GM21447 (cell line): ENCODE measurements at regions not wholly inside any gene's neighbourhood (a gene's known extent, or its start where the extent isn't known, plus 50 kb on each side); places are given as distances from the start of the nearest gene placed in this dataset.

Source experiments
- ATAC-seq: cut with Tn5 transposase; IDR thresholded peaks from one replicate; pipeline ENCODE4 v1.9.1; 2021; ENCODE audit not compliant: unreplicated experiment

DNA sequence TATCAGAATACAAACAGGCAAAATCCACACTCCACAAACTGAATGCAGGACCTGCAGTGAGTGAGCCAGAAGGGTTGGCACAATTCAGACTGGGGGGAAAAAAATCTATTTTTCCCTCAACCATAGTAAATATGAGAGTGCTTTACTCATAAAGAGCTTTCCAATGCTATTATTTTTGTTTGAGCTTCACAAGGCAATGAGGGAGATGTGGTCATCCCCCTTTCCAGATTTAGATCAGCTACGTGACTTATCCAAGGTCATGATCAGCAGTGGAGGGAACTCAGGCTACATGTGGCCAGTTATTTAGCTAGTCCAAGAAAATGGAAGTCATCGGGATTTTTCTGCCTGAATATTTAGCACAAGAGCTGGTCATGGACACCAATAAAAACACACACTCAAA, 120.4 kb upstream of the KLF7 start:
- ATAC-seq: peak; percentile 27

DNA sequence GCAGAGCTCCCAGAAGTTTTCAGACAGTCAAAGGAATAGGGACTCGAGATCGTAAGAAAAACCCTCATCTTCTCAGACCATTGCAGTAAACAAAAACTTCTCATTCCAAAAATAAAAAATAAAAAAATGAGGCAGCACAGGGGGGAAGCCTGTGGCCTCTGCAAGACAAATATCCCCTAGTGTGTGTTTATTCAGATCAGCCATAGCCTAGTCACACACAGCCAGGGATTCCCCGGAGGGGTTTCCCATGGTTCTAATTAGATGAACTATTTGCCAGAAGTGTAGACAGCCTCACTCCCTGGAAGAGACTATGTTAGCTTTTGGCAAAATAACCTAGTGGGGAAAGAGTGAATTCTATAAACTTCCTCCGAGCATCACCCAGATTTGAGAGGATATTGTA, 122.9 kb upstream of the KLF7 start:
- peak; percentile 36 for ATAC-seq

- ATAC-seq: no peak
These were observed 123.7 kb upstream of the KLF7 start for GRCh38 chr2:207289295-207290018.

GRCh38 chr2:207290833-207291624, 125.3 kb upstream of the KLF7 start:
- ATAC-seq: peak; percentile 28

- ATAC-seq: peak; percentile 39
These were observed 126.0 kb upstream of the KLF7 start for GRCh38 chr2:207291625-207292252.

DNA sequence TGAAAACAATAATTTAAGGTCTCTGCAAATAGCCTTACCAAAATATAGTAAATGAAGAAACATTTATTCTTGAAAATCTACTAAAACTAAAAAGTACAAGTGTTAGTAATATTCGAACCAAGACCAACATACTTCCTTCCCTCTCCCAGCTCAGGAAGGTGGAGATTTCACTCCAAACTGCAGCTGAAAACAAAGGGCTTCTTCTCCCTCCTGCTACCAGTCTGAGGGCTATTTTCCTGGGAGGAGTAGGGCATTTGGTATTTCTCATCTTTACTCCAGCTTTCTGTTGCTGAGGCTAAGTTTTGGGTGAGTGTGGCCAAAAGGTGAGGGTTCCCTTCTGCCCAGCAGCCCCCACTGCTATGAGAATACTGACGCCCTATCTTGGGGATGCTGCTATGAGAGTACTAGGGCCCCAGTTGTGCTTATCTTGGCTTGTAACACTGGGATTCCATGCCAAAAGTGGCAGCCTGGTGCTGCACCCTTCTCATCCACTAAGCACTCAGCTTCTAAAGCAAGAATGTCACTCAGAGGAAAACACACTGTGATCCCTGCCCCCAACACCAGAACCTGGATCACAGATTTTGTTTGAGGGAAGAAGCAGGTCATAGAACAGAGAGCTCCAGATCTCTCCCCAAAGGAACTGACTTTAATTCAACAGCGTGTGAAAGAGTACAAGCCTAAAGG, 130.7 kb upstream of the KLF7 start:
- no peak for ATAC-seq

- ATAC-seq: no peak
These were observed 135.1 kb upstream of the KLF7 start for GRCh38 chr2:207300817-207301216.

DNA sequence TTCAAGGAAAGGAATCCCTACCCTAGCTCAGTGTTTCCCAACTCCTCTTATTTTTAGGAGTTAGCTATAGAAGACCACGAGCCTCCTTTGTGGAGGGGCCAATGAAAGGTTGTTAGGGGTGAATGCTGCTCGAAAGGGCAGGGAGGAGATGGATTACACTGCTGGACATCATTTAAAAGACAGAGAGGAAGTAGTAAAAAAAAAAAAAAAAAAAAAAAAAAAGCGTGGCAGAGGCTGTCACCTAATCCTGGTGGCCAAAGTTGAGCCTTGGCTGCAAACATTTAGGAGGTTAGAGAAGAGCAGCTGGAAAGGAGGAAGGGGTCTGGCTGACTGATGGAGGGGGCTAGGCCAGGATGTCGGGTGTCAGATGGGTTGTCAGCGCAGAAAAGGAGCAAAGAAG, 139.0 kb upstream of the KLF7 start:
- no peak for ATAC-seq

- no peak for ATAC-seq
These were observed 142.9 kb upstream of the KLF7 start for GRCh38 chr2:207308519-207309224.

DNA sequence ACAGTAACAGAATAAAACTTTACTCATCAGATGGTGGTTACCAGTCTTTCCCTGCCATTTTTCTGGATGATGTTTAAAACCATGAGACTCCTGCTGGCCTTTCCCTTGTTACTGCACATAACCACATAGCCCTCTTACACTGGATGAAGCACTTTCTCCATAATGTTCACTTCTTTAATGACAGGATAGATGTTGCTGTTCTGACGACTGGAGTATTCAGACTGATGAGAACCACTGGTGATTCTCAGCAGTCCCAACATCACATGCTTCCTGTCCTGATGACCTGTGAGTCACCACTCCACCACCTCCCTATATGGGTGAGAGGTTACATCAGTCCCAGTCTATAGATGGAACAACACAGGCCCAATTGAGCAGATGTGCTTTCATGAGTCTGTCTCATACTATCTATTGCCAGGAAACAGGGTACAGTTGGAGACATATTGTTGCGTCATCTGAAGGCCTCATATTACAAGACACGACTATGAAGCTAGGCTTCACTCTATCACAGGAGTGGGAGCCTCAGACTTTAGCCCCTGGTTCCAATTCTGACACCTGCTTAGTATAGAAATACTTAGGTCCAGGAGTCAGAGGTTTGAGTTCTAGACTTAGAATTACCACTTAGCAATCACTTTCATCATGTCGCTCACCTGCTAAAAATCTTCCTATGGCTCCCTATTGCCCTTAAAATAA, 145.7 kb upstream of the KLF7 start:
- peak; percentile 97 for ATAC-seq

- no peak for ATAC-seq
These were observed 146.2 kb upstream of the KLF7 start for GRCh38 chr2:207312006-207312356.

- no peak for ATAC-seq
These were observed 148.2 kb upstream of the KLF7 start for GRCh38 chr2:207313947-207314346.

GRCh38 chr2:207315131-207315530, 149.4 kb upstream of the KLF7 start:
- ATAC-seq: no peak

DNA sequence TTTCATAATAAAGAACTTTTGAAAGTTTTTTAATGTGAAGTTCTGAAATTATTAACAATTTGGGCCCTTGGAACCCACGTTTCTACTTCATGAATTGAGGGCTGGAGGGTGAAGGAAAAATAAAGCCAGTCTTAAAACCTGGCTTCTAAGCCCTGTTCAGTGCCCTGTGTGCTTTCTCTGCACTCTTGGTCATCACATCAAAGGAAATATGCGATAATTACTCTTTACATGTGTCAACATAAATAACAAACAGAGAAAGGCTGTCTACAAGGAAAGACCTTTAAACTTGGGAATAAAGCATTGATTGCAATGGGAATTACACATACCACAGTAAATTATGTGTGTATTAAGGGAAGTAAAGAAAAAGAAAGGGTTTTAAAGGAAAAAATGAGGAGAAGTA, 150.7 kb upstream of the KLF7 start:
- no peak for ATAC-seq

DNA sequence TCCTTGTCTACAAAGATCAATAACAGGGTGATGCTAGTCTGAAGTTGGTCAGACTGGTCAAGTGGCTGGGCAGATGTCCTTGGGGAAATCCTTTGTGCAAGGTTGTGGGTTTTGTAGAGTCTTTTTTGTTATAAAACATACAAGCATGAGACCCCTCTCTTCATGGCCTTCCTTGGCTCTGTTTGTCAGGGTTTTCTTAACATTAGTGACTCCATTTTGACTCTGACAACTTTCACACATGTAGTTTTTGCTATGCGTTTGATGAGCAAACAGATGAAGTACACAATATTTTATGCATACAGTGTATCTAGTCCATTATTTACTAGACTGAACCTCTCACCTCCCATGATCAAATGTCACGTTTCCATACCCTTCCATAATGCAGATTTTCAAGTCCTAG, 151.2 kb upstream of the KLF7 start:
- no peak for ATAC-seq

DNA sequence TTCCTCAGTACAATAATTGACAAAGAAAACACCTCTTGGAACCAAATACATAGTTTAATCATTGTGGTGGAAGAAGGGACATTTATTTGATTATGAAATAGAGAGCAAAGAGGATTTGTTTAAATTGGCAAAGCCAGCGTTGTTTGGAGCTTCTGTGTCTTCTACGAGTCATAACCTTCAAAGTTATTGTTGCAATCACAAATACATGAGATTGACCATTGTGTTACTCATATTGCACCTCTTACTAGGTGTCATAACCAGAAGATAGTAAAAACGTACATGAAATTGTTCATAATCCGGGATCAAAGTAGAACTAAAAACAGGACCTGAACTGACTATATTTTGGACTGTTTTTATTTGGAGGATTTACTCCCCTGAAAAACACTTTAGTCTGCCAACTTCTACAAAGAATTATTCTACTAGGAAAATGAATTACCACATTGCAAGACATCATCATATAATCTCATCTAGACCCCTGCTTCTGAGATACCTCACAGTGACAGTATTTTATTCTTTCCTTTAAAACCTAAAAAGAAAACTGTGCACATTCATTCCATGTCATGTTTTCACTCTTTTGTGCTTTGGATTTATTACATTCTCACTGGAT, 151.7 kb upstream of the KLF7 start:
- no peak for ATAC-seq

GRCh38 chr2:207318181-207318628, 152.5 kb upstream of the KLF7 start:
- no peak for ATAC-seq

DNA sequence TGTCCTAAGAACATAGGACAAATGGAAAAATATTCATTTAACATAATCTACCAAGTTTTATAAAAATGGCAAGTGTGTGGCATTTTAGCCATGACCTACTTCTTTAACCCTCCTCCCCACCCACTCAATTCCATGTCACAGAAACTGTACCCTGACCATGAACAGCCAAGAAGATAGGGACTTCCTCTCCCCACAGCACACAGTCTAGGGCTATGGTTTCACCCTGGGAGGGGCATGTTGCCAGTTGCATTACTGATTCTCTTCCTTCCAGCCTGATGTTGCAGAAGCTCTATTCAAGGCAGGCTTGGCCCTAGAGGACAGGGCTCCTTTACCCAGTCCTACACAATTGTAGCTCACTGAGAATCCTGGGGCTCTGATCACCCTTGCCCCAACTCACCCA, 153.6 kb upstream of the KLF7 start:
- ATAC-seq: no peak

DNA sequence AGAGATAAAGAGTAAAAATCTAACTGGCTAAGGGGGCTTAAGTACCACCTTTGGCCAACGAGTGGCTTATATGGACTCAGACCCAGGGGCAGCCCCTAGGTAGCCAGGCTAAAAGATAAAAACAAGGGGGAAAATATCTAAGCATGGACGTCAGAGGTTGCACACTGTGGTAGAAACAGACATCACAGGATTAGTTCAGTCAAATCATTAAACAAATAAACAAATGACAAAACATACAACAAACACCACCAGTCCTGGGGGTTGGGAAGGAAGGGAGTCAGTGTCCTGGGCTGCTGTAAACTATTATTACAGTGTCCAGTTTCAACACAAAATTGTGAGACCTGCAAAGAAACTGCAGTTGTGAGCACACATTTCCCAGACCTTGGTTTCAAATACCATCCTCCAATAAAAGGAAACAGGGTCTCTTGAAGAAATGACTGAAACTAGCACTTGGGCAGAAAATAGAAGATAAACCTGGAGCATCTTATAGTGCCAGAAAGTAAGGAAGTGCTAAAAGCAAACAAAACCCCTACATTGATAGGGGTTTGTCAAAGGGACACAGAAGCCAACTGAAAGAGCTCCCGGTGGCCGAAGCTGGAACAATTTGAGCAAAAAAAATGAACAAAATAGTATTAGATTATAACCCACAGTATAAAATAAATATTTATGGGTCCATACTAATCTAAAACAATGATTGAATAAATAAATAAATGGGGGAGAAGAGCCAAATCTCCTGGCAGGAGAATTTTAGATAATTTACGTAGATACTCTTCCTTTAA, 154.8 kb upstream of the KLF7 start:
- ATAC-seq: no peak
